Uterus (tissue), 2 donors: ENCODE measurements at regions not wholly inside any gene's neighbourhood (a gene's known extent, or its start where the extent isn't known, plus 50 kb on each side); places are given as distances from the start of the nearest gene placed in this dataset.

ENCODE experiments used
- POLR2A ChIP-seq, 2 donors: fragments of 450-650 bp; IDR thresholded peaks; one replicate each; pipeline ENCODE4 v1.6.1; 2016; ENCODE audit warnings: antibody characterized with exemption in 2 of 2, mild to moderate bottlenecking in 1 of 2, moderate library complexity in 1 of 2
- TF ChIP-seq, protein P1 (sequence below), 4 experiments: fragments of 200-600 bp in 2 of 4; fragments of 450-650 bp in 2 of 4; sonication (generic) in 2 of 4; IDR thresholded peaks; one replicate each; pipeline ENCODE4 v1.5.1; 2016 to 2019; ENCODE audit warnings: antibody characterized with exemption in 4 of 4, mild to moderate bottlenecking in 2 of 4, moderate library complexity in 1 of 4

DNA sequence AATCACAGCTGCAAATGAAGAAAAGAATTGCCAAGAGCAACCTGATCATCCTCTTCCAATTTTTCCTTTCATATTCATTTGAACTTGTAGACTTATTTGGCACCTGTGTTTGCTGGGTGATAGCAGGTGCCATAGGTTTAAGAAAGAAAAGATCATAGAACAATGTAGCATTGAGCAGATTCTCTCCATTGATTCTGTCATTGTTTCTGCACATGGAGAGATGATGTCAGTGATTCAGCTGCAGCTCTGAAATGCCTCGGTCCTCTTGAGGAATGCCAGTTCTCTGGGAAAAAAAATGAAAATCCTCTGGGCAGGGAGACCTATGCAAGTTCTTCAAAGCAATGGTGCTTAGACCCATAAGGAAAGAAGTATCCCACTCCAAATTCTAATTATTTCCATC, 418.1 kb upstream of the KLF4 start:
- no peak for TF ChIP-seq POLR2A (IDR thresholded peaks at IDR 0.05)
- TF ChIP-seq, protein P1, sequence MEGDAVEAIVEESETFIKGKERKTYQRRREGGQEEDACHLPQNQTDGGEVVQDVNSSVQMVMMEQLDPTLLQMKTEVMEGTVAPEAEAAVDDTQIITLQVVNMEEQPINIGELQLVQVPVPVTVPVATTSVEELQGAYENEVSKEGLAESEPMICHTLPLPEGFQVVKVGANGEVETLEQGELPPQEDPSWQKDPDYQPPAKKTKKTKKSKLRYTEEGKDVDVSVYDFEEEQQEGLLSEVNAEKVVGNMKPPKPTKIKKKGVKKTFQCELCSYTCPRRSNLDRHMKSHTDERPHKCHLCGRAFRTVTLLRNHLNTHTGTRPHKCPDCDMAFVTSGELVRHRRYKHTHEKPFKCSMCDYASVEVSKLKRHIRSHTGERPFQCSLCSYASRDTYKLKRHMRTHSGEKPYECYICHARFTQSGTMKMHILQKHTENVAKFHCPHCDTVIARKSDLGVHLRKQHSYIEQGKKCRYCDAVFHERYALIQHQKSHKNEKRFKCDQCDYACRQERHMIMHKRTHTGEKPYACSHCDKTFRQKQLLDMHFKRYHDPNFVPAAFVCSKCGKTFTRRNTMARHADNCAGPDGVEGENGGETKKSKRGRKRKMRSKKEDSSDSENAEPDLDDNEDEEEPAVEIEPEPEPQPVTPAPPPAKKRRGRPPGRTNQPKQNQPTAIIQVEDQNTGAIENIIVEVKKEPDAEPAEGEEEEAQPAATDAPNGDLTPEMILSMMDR (IDR thresholded peaks at IDR 0.05), result no peak
